GM18868 (cell line): ENCODE measurements at regions not wholly inside any gene's neighbourhood (a gene's known extent, or its start where the extent isn't known, plus 50 kb on each side); places are given as distances from the start of the nearest gene placed in this dataset.
"Not testable (repeated sequence)": the region's sequence is repeated elsewhere in the genome, so short reads cannot be mapped to it uniquely, and the experiment has no call there.

Experiments
- ATAC-seq: cut with Tn5 transposase; IDR thresholded peaks from one replicate; pipeline ENCODE4 v1.9.1; 2021; ENCODE audit warnings: mild to moderate bottlenecking, moderate library complexity; ENCODE audit not compliant: unreplicated experiment

DNA sequence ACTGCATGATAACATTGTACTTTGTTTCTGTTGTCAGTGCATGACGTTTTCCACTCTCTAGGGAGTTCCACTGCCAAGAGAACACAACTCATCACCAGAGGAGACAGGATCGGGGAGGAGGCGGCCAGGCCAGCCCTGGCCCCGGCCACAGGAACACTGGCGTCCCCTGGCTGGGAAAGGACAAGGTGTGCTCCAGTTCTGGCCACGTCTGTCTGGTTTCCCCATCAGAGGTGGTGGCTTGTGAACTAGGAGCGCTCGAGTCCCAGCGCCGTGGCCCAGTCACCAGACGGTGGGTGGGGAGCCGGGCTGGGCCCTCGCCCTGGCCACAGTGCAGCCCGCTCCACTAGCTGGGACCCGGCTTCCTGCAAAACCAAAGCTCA, 211.9 kb upstream of the IRX4 start:
- no peak for ATAC-seq

DNA sequence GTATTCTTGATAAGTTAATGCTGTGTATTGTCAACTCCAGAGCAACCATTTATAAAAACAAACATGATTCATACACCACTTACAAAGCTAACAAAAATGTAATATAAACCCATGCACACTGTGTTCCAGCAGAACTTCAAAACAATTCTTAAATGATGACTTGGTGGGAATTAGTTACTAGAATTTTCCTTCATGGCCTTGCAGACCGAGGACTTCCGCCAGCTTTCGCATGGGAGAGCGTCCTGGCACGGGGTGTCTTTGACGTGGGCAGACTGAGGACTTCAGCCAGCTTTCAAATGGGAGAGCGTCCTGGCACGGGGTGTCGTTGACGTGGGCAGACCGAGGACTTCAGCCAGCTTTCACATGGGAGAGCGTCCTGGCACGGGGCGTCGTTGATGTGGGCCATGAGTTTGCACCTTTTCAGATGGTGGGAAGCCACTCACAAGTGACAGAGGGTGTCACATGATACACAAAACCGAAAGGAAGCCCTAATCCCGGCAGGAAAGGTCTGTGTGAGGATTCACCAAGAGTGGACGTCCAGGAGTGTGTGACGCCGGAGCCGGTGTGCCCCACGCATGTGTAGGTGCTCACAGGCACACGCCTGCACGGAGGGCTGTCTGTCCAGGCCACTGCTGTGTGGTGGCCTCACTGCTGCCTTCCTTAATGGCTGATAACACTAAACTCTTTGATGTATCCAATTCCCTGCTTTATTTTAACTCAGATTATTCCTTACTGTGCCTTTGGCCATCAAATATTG, 211.3 kb upstream of the IRX4 start:
- no peak for ATAC-seq

DNA sequence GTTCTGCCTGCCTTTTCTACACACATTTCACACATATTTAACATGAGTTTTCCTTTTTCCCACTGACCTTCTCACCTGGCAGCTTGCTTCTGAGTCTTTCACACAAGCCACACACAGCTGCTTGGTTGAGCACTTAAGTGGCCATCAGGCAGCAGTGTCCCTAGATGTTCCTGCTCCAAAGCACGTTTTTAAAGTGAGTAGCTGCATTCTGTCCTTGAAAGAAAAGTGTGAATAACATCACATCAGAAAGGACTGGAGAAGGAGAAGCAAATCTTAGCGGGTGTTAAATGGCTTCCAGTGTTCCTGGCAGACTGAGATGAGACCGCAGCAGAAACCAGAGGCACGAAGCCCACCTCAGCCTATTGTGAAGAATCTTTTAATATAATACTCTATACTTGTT, 209.2 kb upstream of the IRX4 start:
- no peak for ATAC-seq

DNA sequence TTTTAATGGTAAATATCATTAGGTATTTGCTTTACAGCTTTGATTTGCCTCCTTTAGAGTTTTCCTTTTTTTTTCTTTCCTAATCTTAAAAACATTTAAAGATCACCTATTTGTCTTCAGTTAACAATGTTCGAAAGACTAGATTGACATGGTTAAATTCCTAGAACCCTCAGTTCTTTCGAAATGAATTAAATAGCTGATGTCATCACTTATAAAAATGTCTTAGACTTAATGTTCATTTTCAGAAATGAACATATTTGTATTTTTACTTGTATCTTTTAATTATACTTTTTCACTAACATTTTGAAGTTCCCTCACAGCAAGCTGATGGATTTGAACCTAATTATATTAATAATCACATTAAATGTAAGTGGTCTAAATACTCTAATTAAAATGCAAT, 205.3 kb upstream of the IRX4 start:
- no peak for ATAC-seq

DNA sequence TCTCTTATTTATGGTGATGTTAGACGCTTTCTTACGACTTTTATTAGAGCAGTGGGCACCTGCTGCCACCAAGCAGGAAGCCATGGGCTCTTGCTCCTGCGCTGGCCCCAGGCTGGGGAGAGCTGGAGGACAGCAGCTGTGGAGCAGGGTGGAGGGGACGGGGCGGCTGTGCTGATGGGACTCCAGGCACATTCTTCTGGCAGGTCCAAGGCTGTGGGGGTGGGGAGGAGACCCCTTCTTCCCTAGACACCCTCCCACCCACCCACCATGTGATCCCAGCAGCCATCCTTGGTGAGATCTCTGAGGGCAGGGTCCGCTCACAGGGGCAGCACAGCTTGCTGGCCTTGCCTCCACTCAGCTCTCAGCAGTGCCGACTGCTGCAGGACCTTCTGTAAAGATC, 192.6 kb upstream of the IRX4 start:
- ATAC-seq = no peak

DNA sequence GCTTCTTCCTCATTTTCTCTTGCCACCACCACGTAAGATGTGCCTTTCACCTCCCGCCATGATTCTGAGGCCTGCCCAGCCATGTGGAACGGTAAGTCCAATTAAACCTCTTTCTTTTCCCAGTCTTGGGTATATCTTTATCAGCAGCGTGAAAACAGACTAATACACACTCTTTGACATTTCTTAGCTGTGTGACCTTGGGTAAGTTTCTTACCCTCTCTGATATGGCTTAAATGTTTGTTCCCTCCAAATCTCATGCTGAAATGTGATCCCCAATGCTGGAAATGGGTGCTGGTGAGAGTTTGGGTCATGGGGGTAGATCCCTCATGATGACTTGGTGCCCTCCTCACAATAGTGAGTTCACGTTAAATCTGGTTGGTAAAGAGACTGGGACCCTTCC, 188.8 kb upstream of the IRX4 start:
- no peak for ATAC-seq

DNA sequence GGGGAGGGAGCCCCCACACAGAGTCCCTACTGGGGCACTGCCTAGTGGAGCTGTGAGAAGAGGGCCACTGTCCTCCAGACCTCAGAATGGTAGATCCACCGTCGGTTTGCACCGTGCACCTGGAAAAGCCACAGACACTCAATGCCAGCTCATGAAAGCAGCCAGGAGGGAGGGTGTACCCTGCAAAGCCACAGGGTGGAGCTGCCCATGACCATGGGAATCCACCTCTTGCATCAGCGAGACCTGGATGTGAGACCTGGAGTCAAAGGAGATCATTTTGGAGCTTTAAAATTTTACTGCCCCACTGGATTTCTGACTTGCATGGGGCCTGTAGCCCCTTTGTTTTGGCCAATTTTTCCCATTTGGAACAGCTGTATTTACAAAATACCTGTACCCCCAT, 188.1 kb upstream of the IRX4 start:
- ATAC-seq = not testable (repeated sequence)

DNA sequence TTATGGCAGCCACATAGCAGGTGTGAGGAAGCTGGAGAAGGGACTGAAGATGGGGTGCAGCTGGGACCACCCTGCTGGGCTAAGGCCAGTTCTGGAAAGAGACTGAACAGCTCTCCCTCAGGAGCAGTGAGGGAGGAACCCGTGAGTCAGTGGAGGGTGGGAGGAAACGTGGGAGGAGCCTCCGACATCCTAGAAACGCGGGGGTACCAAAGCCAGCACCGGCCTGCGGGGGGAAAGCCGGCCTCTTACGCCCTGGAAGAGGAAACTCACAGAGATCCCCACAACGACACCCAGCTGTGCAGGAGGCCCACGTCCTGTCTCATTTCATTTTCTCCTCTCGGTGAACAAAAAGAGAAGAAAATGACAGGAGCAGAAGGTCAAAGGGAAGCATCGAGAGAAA, 185.8 kb upstream of the IRX4 start:
- no peak for ATAC-seq

DNA sequence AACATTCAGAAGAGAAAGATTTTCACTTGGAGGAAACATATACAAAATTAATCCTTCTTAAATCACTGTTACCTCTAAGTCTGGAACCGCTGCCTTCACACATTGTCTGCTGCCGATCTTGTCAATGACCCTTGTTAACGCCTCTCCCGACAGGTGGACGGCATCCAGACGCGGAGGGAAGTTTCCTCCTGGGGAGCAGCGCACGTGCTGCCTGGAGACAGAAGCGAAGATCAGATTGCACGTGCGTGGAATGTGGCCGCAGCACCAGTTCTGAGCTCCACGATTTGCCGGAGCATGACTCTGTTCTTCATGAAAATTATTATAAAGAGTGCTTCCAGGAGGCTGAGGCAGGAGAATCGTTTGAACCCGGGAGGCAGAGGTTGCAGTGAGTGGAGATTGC, 183.6 kb upstream of the IRX4 start:
- no peak for ATAC-seq

DNA sequence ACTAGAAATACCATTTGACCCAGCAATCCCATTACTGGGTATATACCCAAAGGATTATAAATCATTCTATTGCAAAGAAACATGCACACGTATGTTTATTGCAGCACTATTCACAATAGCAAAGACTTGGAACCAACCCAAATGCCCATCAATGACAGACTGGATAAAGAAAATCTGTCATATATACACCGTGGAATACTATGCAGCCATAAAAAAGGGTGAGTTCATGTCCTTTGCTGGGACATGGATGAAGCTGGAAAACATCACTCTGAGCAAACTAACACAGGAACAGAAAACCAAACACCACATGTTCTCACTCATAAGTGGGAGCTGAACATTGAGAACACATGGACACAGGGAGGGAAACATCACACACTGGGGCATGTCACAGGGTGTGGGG, 180.7 kb upstream of the IRX4 start:
- not testable (repeated sequence) for ATAC-seq

DNA sequence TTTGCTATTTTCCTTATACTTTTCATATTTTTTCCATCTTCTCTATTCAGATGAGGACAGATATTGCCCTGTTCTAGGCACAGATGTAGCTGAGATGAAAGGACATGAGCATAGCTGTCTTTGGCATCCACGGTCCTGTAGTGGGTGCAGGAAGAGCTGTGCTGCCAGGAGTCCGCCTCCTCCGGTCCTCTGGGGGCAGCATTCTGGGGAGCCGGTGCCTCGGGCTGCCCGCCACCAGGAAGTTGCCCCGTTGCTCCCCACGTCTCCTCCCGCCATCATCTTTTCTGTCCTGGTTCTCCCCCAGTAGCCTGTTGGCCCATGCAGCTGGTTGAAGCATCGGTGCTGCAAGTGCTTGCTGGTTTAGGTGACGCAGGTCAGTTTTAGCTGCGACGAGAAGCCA, 170.0 kb upstream of the IRX4 start:
- ATAC-seq = no peak

DNA sequence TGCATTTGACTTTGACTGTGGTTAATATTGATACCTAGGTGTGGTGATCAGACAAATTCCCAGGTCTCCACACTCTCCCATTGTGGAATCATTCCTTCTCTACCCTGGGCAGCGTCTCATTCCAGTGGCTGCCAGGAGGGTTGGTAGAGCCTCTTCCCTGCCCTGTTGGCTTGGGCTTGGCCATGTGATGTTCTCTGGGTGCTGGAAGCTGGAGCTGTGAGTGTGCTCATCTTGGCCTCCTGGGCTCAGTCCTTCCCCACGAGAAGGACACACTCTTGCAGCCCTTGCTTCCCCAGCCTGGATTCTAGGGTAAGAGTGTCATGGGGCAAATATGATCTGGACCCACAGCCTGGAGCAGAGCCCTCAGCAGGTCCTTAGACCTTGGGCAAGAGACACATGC, 167.2 kb upstream of the IRX4 start:
- no peak for ATAC-seq

DNA sequence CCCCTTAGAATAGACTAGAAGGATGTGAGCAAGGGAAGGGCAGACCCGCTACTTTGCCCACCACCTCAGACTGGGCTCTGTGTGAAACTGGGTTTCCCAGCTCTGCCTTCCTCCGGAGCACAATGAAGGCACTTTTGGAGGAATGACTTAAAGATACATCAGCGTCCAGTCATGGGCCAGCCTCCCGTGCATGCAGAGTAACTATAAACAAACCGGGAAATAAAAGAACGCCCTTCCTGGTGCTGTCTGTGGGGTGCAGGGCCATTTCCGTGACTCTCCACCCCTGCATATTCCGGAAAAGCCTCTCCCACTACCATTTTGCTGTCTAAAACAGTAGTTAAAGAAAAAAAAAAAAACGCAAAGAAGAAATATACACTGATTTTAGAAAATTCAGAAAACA, 165.9 kb upstream of the IRX4 start:
- ATAC-seq = no peak

DNA sequence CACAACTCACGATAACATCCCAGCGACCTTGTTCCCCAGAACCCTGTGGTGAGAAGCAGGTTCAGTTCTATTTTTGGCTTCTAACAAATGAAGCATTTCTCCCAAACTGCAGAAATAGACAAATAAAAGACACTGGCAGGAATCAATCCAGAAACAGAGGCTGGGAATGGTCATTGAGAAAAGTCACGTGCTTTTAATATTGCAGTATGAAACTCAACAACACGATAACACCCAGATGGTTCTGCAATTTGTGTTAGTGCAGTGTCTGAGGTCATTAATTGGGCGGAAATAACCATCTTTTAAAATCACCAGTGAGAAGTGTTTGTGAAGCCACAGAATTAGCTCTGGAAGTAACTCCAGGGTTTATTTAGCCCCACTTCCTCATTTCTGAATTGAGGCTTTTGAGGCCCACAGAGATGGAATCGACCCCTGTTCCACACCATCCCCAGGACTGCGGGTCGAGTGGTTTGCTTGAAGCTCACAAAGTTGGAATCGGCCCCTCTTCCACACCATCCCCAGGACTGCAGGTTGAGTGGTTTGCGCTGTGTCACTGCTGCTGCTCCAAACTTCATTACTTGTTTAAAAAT, 164.7 kb upstream of the IRX4 start:
- no peak for ATAC-seq

DNA sequence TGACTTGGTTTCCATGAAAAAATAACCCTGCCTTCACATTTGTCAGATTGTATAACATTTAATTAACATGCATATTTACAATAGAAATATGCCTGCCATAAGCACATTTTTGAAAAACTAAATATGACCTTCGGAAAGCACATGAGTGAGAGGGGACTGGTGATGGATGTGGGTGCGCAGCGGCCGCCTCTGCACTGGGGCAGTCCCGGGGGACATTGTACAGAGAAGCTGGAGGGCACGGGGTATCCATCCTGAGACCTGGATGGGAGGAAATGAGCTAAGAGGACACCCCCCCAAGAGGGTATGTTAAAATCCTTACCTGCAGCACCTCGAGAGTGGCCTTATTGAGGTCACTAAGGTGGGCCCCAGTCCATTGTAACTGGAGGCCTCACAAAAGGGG, 161.3 kb upstream of the IRX4 start:
- ATAC-seq = no peak

DNA sequence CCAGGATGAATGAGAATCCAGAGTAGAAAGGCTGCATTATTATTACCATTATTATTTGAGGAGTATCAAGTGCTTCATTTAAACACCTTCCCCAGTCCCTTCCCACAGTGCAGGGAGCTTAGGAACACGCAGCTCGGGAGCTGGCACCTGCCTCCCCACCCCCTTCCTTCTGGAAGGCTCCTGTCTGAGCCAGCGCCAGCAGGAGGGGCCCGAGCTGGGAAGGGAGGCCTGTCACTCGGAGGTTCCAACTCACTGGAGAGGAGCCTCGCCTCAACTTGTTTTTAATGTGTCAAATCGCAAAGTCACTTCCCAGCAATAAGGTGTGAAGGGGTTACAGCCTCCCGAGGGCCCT, 156.4 kb upstream of the IRX4 start:
- ATAC-seq = no peak

DNA sequence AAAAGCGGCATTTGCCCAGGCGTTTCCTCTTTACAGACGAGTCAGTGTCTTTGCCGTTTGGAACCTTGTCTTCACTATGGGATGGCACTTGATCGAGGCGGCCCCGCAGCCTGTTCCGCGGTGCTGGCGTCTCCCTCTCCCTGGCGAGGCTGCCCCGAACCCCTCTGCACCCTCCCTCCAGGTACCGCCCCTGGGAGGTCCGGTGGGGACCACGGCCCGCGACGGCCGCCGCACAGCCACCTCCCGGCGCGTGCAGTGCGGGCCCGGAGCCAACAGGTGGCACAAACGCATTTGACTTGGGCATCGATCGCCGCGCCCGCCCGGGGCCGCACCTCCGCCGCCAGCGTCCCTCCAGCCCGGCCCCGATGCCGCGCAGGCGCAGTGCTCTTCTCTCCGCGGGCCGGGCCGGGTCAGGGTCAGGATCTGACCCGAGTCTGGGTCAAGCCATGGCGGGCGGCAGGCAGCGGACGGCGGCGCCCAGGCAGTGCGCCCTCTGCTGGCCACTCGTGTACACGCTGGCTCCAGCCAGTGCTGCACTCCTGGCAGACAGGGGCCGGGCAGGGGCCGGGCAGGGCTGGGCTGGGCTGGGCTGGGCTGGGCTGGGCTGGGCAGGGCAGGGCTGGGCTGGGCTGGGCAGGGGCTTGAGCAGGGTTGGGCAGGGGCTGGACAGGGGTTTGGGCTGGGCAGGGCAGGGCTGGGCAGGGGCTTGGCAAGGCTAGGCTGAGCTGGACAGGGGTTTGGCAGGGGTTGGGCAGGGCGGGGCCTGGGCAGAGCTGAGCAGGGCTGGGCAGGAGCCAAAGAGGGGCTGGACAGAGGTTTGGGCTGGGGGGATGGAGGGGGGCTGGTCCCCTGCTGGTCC, 155.8 kb upstream of the IRX4 start:
- peak; percentile 94 for ATAC-seq

DNA sequence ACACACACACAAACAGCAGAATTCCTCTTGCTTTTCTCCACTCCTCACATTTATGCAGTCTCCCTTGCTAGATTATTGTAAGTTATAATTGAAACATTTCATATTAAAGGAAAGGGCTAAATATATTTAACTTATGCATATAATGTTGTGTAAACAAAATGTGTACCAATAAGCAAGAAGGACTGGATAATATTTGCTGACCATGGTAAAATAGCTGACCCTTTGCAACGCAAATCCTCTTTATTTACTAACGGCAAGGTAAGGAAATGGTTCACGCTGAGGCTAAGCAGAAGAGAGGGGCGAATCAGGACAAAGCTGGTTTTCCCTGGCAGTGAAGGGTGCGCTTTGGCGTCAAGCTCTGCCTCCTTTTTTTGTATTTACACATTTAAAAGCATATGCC, 154.2 kb upstream of the IRX4 start:
- ATAC-seq = no peak

DNA sequence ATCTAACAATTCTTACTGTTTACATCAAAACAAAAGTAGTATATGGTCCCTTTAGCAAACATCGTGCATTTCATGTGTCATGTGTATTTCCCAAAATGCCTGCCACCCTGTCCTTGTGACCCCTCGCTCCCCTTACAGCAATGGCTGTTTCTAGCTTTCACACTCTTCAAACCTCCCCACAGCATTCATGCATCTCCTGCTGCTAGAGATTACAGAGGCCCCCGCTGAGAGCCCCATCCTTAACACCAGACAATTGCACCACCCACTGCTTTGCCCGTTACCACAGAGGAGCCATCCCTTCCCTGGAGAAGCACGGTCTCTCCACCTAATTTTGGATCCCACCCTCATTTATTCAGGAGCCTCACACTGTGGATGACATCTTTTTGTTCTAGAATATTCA, 149.7 kb upstream of the IRX4 start:
- ATAC-seq = no peak

DNA sequence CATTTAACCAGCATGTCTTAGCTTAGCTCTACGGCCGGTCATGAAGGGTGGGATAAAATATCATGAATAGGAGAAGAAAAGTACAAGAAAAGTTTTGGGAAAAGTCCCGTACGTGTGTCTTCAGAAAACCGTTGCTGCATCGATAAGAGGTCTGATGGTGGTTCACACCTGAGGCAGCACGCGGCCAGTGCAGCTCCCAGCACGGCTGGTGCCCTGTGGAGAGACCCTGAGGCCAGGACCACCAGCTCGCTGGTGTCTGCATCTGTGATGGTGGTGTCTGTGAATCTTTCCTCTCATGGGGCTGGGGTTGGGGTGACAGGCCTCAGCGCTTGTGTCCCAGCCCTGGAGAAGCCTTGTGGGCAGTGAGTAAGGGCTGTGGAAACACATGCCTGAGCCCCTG, 148.9 kb upstream of the IRX4 start:
- no peak for ATAC-seq

DNA sequence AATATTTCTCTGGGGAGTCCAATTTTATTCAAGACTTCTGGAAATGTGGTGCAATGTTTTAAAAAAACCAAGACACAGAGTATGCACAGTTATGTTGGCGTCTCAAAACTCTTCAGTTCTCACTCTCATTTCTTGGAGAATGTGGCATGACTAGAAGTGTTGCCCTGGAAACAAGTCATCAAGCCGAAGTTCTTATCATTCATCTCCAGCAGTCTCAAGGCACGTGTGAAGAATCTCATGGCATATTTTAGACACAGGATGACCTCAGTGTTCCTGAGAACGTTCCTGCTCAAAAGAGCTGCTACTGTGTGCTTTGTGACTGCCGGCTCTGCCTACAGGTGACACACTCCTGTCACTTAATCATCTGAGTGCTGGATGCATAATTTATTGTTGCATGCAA, 147.4 kb upstream of the IRX4 start:
- no peak for ATAC-seq

DNA sequence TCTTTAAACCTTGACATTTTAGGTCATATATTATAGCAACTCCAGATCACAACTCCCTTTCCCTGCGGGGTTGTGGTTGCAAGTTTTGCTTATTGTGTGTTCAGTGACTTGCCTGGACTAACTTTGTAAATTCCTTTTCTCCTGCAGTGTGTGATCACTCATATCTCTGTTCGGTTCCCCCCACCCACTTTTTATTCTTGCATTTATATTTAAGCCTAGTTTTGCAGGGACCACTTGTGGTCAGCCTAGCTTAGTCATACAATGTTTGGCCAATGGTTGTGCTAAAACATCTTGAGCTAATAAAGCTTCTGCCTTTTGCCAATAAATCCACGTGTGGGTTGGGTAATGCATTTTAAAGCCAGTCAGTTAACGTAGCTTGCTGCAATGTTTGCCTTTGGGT, 146.5 kb upstream of the IRX4 start:
- no peak for ATAC-seq
